ENCODE measurements at regions not wholly inside any gene's neighbourhood (a gene's known extent, or its start where the extent isn't known, plus 50 kb on each side); places are given as distances from the start of the nearest gene placed in this dataset.

- TF ChIP-seq POLR2A (IDR thresholded peaks at IDR 0.05): no peak
- TF ChIP-seq POLR2AphosphoS5 (IDR thresholded peaks at IDR 0.05): no peak
Observed at GRCh38 chrX:10379878-10380277, 223.1 kb downstream of the CLCN4 start.
